Thoracic aorta (tissue), 2 donors: ENCODE measurements at regions not wholly inside any gene's neighbourhood (a gene's known extent, or its start where the extent isn't known, plus 50 kb on each side); places are given as distances from the start of the nearest gene placed in this dataset.

Experiments
- ATAC-seq: fragments of 150-250 bp; one replicate; pipeline ENCODE4 v1.8.0; 2017; ENCODE audit warnings: low read depth; ENCODE audit not compliant: insufficient number of reproducible peaks, low FRiP score
- DNase-seq: peaks from one replicate; pipeline ENCODE4 v3.0.0-alpha.2; 2020; ENCODE audit warnings: low spot score
- H3K27ac ChIP-seq, 2 donors: fragments of 200-600 bp; sonication (generic); 1 replicate in 1 of 2; 2 replicates in 1 of 2; pipeline ENCODE4 v1.5.1; 2016; ENCODE audit warnings: mild to moderate bottlenecking in 2 of 2, moderate library complexity in 2 of 2
- H3K27me3 ChIP-seq: fragments of 200-600 bp; sonication (generic); replicated peaks from 2 replicates; pipeline ENCODE4 v1.6.0; 2016; ENCODE audit warnings: mild to moderate bottlenecking; ENCODE audit not compliant: insufficient read depth
- H3K36me3 ChIP-seq: fragments of 200-600 bp; sonication (generic); one replicate; pipeline ENCODE4 v1.5.1; 2016
- H3K4me1 ChIP-seq, 2 donors: fragments of 200-600 bp; sonication (generic); 1 replicate in 1 of 2; 2 replicates in 1 of 2; pipeline versions ENCODE4 v1.5.1 to v1.6.0; 2016; ENCODE audit warnings: low read depth in 2 of 2, mild to moderate bottlenecking in 1 of 2; ENCODE audit not compliant: control insufficient read depth in 1 of 2
- H3K4me3 ChIP-seq: fragments of 200-600 bp; sonication (generic); 2 replicates; pipeline ENCODE4 v1.5.1; 2016; ENCODE audit warnings: mild to moderate bottlenecking
- H3K9me3 ChIP-seq: fragments of 200-600 bp; sonication (generic); 2 replicates; pipeline ENCODE4 v1.5.1; 2016
- CTCF ChIP-seq: fragments of 200-600 bp; sonication (generic); IDR thresholded peaks from one replicate; pipeline ENCODE4 v1.5.1; 2019; ENCODE audit warnings: antibody characterized with exemption

DNA sequence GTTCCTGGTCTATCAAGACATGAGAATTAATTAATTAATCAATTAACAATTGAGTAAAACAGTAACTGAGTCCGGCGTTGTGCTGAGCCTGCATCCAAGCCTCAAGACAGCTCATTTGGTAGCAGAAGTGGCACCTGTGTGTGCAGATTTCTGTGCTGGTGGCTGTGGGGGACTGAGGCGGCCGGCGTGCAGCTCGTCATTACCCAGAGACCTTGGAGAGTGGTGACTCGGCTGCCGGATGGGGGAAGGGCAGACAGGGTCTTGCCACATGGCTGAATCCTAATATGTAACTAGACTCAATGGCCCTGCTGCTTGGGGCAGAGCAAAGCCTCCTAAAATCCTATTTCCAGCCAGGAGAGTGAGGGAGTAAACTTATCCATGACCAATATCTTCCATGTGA lies 510.2 kb downstream of the TCERG1L start:
- H3K36me3 ChIP-seq: no peaks in the 10 kb centered on the region
- no peaks in the 10 kb centered on the region for H3K4me1 ChIP-seq
- no peaks in the 10 kb centered on the region for H3K9me3 ChIP-seq
- no peak for ATAC-seq
- H3K27ac ChIP-seq: no peak overlapping the region
- no peak for DNase-seq
- H3K4me3 ChIP-seq: no peak overlapping the region
- no peaks in the 10 kb centered on the region for H3K27me3 ChIP-seq
- no peak for TF ChIP-seq CTCF

- H3K4me1 ChIP-seq: no peaks in the 10 kb centered on the region
- no peak overlapping the region for H3K27ac ChIP-seq
- no peaks in the 10 kb centered on the region for H3K27me3 ChIP-seq
- ATAC-seq (no peak), DNase-seq (no peak)
- no peaks in the 10 kb centered on the region for H3K9me3 ChIP-seq
- no peak for TF ChIP-seq CTCF
- no peak overlapping the region for H3K4me3 ChIP-seq
- H3K36me3 ChIP-seq: no peaks in the 10 kb centered on the region
Measured at GRCh38 chr10:130801784-130802183, 509.7 kb downstream of the TCERG1L start.

DNA sequence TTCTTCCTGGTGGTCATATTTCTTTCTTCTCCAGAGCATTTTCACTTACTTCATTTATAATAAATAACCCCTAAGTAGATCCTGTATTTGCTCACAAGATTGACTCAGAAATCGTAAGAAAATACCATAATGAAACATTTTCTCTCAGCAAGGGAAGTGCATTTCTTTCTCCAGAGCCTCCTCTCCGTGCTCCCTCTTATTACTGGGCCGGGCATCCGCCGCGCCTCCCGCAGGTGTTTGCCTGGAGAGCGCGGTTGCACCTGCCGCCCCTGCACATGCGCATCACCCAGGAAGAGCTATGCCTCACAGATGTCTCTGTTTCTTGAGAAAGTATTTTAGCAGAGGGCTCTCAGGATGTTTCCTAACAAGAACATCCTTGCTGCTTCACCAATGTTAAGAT lies 509.2 kb downstream of the TCERG1L start:
- no peaks in the 10 kb centered on the region for H3K27me3 ChIP-seq
- ATAC-seq (no peak), DNase-seq (no peak)
- H3K4me1 ChIP-seq: no peaks in the 10 kb centered on the region
- no peaks in the 10 kb centered on the region for H3K9me3 ChIP-seq
- no peaks in the 10 kb centered on the region for H3K36me3 ChIP-seq
- no peak overlapping the region for H3K4me3 ChIP-seq
- TF ChIP-seq CTCF: no peak
- H3K27ac ChIP-seq: no peak overlapping the region

DNA sequence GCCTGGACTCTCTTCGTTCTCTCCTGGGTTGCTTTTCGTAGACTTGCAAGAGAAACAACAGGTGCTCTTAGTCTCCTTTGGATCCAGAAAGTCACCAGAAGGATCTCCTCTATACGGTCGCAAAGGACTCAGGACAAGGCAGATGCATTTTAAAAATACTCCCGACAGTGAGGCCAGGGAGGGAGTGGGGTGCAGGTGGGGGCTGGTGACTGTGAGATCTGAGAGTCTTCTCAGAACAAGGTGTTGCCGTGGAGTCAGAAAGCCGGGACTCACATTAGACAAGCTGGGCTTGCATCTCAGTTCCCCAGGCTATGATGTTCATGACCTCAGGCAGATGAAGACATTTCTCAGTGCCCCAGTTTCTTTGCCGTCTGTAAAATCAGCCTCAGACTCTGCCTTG lies 507.2 kb downstream of the TCERG1L start:
- no peaks in the 10 kb centered on the region for H3K27me3 ChIP-seq
- TF ChIP-seq CTCF: no peak

DNA sequence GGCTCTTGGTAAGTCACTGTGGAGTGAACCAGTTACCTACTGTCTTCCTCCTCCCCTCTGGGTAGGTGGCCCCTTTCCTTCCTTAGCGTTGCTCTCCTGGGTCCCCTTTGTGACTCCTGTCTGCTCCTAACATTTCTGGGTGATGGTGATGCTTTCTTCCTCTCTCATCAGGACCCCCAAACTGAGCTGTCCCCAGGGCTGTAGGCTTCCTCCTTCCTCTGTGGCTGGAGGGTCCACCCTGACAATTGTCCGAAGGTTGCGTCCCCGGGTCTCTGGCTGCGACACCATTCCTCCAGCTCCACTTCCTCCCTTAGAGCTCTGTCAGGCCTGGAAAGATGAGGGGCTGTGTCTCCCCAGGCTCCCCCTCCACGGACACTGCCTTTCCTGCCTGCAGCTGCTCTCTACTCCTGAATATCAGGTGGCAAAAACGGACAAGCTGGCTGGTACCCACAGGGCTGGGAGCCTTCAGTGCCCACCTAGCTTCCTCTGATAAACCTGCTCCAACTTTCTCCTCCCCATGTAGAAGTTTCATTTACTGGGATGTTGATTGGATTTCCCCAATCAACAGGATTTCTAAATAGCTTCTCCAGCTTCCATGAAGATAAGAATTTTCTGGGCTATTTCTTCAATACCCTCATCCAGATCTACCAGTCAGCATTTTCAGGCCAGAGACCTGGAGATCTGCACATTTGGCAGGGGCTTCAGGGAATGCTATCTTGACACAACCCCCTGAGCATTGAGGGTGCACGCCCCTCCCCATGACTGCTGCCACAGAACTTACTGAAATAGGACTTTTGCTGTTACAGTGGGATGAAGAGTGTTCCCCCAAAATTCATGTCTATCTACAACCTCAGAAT lies 506.5 kb downstream of the TCERG1L start:
- no peaks in the 10 kb centered on the region for H3K4me1 ChIP-seq
- DNase-seq (no peak), ATAC-seq (no peak)
- H3K27ac ChIP-seq: no peak overlapping the region
- no peak for TF ChIP-seq CTCF
- H3K36me3 ChIP-seq: no peaks in the 10 kb centered on the region
- no peak overlapping the region for H3K4me3 ChIP-seq
- H3K27me3 ChIP-seq: no peaks in the 10 kb centered on the region
- no peaks in the 10 kb centered on the region for H3K9me3 ChIP-seq

More for the DNA sequence above, 507.2 kb downstream of the TCERG1L start:
- Histone ChIP-seq H3K27ac (no peak overlapping the region), H3K4me3 (no peak overlapping the region), H3K4me1 (no peaks in the 10 kb centered on the region), H3K9me3 (no peaks in the 10 kb centered on the region), H3K36me3 (no peaks in the 10 kb centered on the region)
- ATAC-seq: no peak
- DNase-seq: no peak
